ENCODE measurements at regions not wholly inside any gene's neighbourhood (a gene's known extent, or its start where the extent isn't known, plus 50 kb on each side); places are given as distances from the start of the nearest gene placed in this dataset.

DNA sequence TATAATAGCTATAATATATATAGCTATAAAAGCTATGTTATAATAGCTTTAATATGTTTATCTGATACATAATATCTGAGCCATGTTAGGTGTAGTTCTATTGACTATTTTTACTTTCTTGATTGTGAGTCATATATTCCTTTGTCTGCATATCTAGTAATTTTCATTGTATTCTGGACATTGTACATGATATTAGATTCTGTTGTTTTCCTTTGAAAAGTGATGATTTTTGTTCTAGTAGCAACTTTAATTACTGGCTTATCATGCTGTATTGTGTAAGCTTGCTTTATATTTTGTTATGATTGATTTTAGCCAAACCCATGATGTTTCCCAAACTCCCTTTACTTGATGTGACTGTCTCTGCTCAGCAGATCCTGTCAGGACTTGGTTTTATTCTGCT is 125.7 kb upstream of the TCF4 start:
- TF ChIP-seq, protein P1, sequence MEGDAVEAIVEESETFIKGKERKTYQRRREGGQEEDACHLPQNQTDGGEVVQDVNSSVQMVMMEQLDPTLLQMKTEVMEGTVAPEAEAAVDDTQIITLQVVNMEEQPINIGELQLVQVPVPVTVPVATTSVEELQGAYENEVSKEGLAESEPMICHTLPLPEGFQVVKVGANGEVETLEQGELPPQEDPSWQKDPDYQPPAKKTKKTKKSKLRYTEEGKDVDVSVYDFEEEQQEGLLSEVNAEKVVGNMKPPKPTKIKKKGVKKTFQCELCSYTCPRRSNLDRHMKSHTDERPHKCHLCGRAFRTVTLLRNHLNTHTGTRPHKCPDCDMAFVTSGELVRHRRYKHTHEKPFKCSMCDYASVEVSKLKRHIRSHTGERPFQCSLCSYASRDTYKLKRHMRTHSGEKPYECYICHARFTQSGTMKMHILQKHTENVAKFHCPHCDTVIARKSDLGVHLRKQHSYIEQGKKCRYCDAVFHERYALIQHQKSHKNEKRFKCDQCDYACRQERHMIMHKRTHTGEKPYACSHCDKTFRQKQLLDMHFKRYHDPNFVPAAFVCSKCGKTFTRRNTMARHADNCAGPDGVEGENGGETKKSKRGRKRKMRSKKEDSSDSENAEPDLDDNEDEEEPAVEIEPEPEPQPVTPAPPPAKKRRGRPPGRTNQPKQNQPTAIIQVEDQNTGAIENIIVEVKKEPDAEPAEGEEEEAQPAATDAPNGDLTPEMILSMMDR (IDR thresholded peaks at IDR 0.05; ENCODE audit: low read length), result no peak
- no peak for TF ChIP-seq EZH2 (IDR thresholded peaks at IDR 0.05; ENCODE audit: borderline replicate concordance, low read length)

Data from OCI-LY1 (cell line).